Glutamatergic neuron (in vitro differentiated cells): ENCODE measurements at regions not wholly inside any gene's neighbourhood (a gene's known extent, or its start where the extent isn't known, plus 50 kb on each side); places are given as distances from the start of the nearest gene placed in this dataset.

Source experiments
- DNase-seq: peaks from one replicate; pipeline ENCODE4 v3.0.0; 2022
- H3K27ac Mint-ChIP-seq: one replicate; pipeline ENCODE4 v1.8.0; 2020; ENCODE audit warnings: mild to moderate bottlenecking, mixed read lengths, inconsistent platforms; ENCODE audit not compliant: unreplicated experiment
- H3K27me3 Mint-ChIP-seq: one replicate; pipeline ENCODE4 v1.8.0; 2020; ENCODE audit warnings: mild to moderate bottlenecking, moderate library complexity, mixed read lengths, inconsistent platforms; ENCODE audit not compliant: unreplicated experiment
- H3K36me3 Mint-ChIP-seq: one replicate; pipeline ENCODE4 v1.8.0; 2020; ENCODE audit warnings: mild to moderate bottlenecking, mixed read lengths, inconsistent platforms; ENCODE audit not compliant: unreplicated experiment
- H3K4me1 Mint-ChIP-seq: one replicate; pipeline ENCODE4 v1.8.0; 2020; ENCODE audit warnings: mild to moderate bottlenecking, low read depth, mixed read lengths, inconsistent platforms; ENCODE audit not compliant: unreplicated experiment
- H3K4me3 Mint-ChIP-seq: one replicate; pipeline ENCODE4 v1.8.0; 2020; ENCODE audit warnings: mild to moderate bottlenecking, mixed read lengths, inconsistent platforms; ENCODE audit not compliant: unreplicated experiment
- H3K9me3 Mint-ChIP-seq: one replicate; pipeline ENCODE4 v1.8.0; 2020; ENCODE audit warnings: mild to moderate bottlenecking, moderate library complexity, mixed read lengths, inconsistent platforms; ENCODE audit not compliant: unreplicated experiment
- CTCF ChIP-seq: fragments of 200-600 bp; sonication (generic); IDR thresholded peaks from one replicate; pipeline ENCODE4 v1.5.0; 2021; ENCODE audit not compliant: partially characterized antibody, unreplicated experiment

- no peaks in the 10 kb centered on the region for H3K27me3 Mint-ChIP-seq
- no peak for DNase-seq
- H3K27ac Mint-ChIP-seq, result no peak overlapping the region
- no peak for TF ChIP-seq CTCF
- H3K9me3 Mint-ChIP-seq, result no peaks in the 10 kb centered on the region
- peaks cover 5% of the 10 kb centered on the region for H3K36me3 Mint-ChIP-seq
- no peak overlapping the region for H3K4me3 Mint-ChIP-seq
- H3K4me1 Mint-ChIP-seq, result peaks cover 9% of the 10 kb centered on the region
Observed at GRCh38 chr5:124582561-124582840, 163.9 kb downstream of the ZNF608 start.

GRCh38 chr5:124581738-124582560 lies 164.5 kb downstream of the ZNF608 start:
- peaks cover 9% of the 10 kb centered on the region for H3K4me1 Mint-ChIP-seq
- H3K27ac Mint-ChIP-seq, result no peak overlapping the region
- no peak overlapping the region for H3K4me3 Mint-ChIP-seq
- no peak for DNase-seq
- peaks cover 5% of the 10 kb centered on the region for H3K36me3 Mint-ChIP-seq
- H3K9me3 Mint-ChIP-seq, result no peaks in the 10 kb centered on the region
- TF ChIP-seq CTCF, result no peak
- H3K27me3 Mint-ChIP-seq, result no peaks in the 10 kb centered on the region

GRCh38 chr5:124580925-124581737 lies 165.3 kb downstream of the ZNF608 start:
- TF ChIP-seq CTCF, result no peak
- Mint-ChIP-seq H3K4me1 (peaks cover 13% of the 10 kb centered on the region), H3K36me3 (no peaks in the 10 kb centered on the region), H3K4me3 (no peak overlapping the region), H3K9me3 (no peaks in the 10 kb centered on the region), H3K27ac (no peak overlapping the region), H3K27me3 (no peaks in the 10 kb centered on the region)
- DNase-seq, result peak; percentile 24

- Mint-ChIP-seq H3K36me3 (no peaks in the 10 kb centered on the region), H3K4me3 (no peak overlapping the region), H3K9me3 (no peaks in the 10 kb centered on the region), H3K27me3 (no peaks in the 10 kb centered on the region), H3K4me1 (peaks cover 18% of the 10 kb centered on the region), H3K27ac (no peak overlapping the region)
- no peak for DNase-seq
- TF ChIP-seq CTCF, result no peak
Observed at GRCh38 chr5:124580512-124580911, 165.9 kb downstream of the ZNF608 start.
